GM19468 (cell line): ENCODE measurements at regions not wholly inside any gene's neighbourhood (a gene's known extent, or its start where the extent isn't known, plus 50 kb on each side); places are given as distances from the start of the nearest gene placed in this dataset.

Experiments
- ATAC-seq: cut with Tn5 transposase; IDR thresholded peaks from one replicate; pipeline ENCODE4 v1.9.1; 2021; ENCODE audit warnings: mild to moderate bottlenecking, moderate library complexity, moderate number of reproducible peaks; ENCODE audit not compliant: unreplicated experiment; ENCODE audit errors: extremely low read depth

DNA sequence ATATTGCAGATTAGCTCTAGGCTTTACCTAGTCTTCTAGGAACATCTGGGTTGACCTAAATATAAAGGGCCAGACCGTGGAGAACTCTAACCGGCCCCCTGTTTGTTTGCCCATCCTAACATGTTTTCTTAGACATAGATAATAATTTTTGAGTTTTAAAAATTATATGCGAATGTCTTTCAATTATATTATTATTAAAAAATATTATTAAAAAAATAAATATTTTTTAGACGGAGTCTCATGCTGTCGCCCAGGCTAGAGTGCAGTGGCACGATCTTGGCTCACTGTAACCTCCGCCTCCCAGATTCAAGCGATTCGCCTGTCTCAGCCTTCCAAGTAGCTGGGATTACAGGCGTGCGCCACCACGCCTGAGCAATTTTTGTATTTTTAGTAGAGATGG, 318.5 kb downstream of the INHBA start:
- no peak for ATAC-seq

DNA sequence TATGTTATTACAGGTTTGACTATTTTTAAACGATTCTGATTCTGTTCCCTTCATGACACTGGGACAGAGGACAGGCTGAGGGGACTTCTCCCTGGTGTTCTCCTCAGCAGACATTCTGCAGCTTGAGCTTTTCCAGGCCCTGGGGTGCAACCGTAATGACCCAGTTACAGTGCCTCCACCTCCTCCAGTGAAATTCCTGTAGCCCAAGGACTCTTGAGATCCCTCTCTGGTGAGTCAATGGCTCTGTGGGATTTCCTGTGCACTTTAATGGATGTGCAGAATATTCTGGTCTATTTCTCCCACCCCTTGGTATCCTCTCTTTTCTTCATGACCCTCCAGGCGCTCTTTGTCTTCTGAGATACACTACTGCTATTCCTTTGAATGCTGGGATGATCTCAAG, 319.3 kb downstream of the INHBA start:
- no peak for ATAC-seq

GRCh38 chr7:41378156-41378555, 324.7 kb downstream of the INHBA start:
- no peak for ATAC-seq

DNA sequence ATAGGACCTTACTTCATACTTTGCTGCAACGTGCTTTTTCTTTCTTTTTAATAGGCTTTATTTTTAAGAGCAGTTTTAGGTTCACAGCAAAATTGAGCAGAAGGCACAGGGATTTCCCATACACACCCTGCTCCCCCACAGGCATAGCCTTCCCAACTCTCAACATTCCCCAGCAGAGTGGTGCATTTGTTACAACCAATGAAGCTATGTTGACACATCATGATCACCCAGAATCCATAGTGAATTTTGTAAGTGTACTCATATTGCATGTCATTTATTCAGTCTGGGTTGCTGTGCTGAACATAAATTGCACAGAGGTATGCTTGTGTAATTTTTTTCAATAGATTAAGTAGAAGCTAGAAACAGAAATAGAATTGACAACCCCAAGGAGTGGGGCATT, 327.3 kb downstream of the INHBA start:
- no peak for ATAC-seq

DNA sequence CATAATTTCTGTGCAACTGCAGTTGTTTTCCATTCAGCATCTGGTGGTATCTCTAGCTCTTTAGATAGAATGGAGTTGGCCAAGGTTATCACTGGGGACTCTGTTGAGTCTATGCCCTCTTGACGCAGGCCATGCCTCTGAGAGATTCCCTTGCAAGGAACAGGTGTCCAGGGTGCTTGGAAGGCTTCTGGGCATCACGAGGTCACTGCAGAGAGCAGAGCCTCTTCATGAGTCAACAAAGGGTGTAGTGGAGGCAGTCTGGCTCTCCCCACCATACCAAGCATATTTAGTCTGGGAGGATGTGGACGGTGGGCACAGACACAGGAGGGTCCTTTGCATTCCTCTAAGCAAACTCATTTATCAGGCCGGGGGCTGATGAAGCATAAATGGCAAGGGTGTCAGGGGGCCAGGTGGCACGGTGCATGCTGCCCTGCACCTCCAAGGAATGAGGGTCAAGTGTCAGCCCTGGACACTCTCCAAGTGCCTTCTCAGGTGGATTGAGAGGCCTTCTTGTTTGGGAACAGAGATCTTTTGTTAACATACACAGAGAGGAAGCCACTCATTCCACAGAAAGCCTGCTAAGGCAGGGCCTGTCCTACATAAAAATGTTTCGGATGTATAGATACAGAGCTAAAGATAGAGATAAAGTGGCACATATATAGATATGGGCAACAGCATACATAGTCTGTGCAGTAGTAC, 328.6 kb downstream of the INHBA start:
- no peak for ATAC-seq

DNA sequence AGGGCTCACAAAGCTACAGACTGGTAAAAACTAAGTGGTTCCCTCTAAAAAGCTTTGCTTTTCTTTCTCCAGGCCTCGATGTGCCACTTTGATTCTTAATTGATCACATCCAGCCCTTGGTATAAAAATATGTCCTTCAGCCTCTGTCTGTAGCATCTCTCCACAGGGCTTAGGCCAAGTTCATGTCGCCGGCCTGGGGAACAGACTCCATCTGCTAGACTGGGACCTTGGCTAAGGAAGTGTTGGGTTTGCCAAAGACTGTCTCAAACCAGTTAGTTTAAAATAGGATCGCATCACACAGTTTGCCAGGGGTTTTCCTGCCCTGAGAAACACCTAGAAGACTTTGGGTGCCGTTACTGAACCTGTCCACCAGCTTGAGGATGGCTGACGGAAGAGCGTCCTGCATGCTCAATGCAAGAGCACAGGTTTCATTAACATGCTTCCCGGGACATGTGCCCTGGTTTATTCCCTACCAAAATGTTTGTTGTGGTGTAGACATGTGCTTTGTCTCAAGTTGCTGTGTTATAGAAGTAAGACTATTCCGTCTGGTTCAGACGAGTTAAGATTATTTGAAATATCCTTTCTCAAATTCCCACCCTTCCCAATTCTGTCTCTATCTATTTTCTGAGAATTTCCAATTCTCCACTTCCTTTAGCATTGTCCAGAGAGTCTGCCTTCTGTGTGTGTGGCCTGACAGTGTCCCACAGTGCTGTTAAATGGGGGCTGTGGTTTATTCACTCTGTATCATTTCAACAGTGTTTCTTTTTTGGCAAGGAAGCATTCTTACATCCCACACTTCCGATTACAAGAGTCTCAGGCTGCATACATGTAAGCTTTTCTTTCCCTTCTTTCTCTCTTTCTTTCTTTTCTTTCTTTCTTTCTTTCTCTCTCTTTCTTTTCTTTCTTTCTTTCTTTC, 334.7 kb downstream of the INHBA start:
- no peak for ATAC-seq

- no peak for ATAC-seq
Measured at GRCh38 chr7:41351091-41351490, 351.8 kb downstream of the INHBA start.

GRCh38 chr7:41346878-41347277, 356.0 kb downstream of the INHBA start:
- ATAC-seq, result no peak

DNA sequence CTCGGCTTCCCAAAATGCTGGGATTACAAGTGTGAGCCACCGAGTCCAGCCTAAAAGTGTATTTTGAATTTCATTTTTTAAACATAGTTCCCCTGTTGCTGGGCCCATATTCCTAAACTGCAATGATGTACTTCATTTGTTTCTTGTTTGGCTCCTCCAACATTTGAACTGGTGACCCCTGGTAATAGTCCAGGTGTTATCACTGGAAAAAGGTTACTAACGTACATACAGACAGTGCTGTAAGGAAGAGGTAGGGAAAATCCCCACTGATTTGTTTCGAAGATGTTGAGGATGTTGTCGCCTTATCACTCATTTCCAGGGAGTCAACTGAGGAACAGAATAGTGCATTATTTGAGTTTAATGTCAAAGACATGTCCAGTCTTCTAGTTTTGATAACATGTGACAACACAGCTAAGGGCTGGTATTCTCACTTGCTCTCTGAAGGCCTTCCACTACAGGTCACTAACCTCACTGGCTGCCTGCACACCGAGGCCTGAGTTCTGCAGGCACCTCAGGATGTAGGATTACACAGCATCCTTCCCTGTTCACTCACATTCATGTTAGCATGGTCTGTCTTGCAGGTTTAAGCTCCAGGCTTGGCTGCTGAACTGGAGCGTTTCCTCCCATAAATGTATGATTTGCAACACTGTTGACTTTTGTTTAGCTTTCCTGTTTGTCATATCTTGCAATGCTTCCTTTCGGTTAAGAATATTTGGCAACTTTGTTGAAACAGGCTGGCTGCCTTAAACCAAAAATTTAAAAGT, 362.8 kb downstream of the INHBA start:
- ATAC-seq, result no peak

GRCh38 chr7:41336981-41337380, 365.9 kb downstream of the INHBA start:
- no peak for ATAC-seq

GRCh38 chr7:41336455-41336952, 366.4 kb downstream of the INHBA start:
- no peak for ATAC-seq

GRCh38 chr7:41334071-41334862, 368.6 kb downstream of the INHBA start:
- ATAC-seq, result no peak

GRCh38 chr7:41333511-41333910, 369.4 kb downstream of the INHBA start:
- no peak for ATAC-seq

GRCh38 chr7:41331194-41331593, 371.7 kb downstream of the INHBA start:
- no peak for ATAC-seq

- no peak for ATAC-seq
Measured at GRCh38 chr7:41328544-41328943, 374.3 kb downstream of the INHBA start.

DNA sequence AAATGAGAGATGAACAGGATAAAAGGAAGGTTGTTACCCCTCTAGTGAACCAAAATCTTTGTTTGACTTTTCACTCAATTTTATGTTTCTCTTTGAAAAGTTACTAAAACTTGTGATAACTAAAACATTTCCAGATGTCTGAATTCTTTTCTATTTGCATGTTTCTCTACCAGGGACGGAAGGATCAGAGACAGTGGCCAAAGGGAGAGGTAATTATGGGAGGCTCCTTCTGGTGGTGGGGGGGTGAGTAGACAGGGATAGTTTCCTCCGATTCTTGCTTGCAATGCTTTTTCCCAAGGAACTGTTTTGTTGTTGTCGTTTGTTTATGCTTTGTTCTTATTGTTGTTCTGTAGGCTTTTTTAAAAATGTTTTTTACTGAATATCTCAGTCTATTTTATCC, 374.8 kb downstream of the INHBA start:
- ATAC-seq, result no peak

DNA sequence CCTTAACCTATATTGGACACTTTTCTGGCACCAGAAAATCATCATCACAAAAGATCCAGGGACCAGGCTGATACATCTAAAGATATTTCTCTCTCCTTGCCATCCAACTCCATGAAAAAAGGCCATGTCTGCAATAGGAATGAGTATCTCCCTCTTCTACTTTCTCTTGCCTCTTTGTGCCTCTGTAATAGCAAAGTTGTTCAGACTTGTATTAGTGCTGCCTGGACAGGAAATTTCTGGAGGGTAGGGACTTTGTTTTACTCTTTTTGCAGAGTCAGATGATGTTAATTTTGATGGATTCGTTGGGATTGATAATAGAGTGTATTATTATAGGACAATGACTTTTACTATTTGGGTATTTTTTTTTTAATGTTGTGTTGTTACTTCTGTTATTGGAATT, 376.3 kb downstream of the INHBA start:
- ATAC-seq, result no peak

DNA sequence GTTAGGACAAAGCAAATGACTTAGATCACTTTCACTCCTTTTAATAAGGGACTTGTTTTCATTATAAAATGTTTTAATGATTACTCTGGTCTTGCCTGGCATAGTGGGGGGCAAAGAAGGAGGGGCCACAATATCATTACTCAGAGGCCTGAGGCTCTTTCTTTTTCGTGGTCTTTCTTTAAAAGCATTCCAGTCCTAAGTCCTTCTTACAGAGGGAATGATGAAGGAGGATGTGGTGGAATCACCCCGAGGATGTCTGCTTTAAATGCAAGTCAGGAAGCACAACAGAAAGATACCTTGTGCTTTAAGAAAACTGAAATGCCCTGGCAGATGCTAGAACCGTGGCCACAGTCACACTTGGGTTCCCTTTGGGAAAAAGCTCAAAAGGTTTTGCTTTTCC, 379.1 kb downstream of the INHBA start:
- no peak for ATAC-seq

- no peak for ATAC-seq
Measured at GRCh38 chr7:41319581-41319980, 383.3 kb downstream of the INHBA start.

DNA sequence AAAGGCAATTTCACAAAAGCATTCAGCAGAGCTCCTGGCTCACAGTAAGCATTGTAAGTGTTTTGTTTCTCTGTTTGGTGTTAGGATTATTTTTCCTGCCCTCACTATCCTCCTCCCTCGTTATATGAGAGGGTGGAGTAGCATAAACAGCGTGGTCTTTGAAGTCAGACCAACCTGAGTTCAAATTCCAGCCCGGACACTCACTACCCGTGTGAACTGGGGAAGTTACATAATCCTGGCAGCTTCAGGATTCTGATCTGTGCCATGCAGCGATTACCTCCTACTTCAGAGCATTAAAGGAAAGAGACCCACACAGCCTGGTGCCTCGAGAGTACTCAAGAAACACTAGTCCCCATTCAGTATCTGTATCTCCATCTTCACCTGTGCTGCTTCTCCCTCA, 386.5 kb downstream of the INHBA start:
- ATAC-seq, result no peak
